Mesendoderm (in vitro differentiated cells): ENCODE measurements at regions not wholly inside any gene's neighbourhood (a gene's known extent, or its start where the extent isn't known, plus 50 kb on each side); places are given as distances from the start of the nearest gene placed in this dataset.

ENCODE experiments used
- DNase-seq: peaks from one replicate; pipeline ENCODE4 v3.0.0; 2013
- H2AK5ac ChIP-seq: 2 replicates; pipeline ENCODE4 v1.6.1; 2013; ENCODE audit warnings: low read length, inconsistent platforms
- H2BK120ac ChIP-seq: 2 replicates; pipeline ENCODE4 v1.6.1; 2013; ENCODE audit warnings: low read depth, mild to moderate bottlenecking, low read length, moderate library complexity, mixed read lengths
- H2BK15ac ChIP-seq: replicated peaks from 2 replicates; pipeline ENCODE4 v1.6.1; 2013; ENCODE audit warnings: low read depth, mild to moderate bottlenecking, moderate library complexity
- H2BK5ac ChIP-seq: 2 replicates; pipeline ENCODE4 v1.6.1; 2013; ENCODE audit warnings: low read length, inconsistent platforms
- H3K18ac ChIP-seq: 2 replicates; pipeline ENCODE4 v1.6.1; 2013; ENCODE audit warnings: mild to moderate bottlenecking, low read length, mixed read lengths
- H3K23ac ChIP-seq: one replicate; pipeline ENCODE4 v1.6.1; 2013; ENCODE audit warnings: low read length
- H3K27ac ChIP-seq: 2 replicates; pipeline ENCODE4 v1.5.1; 2013; ENCODE audit warnings: low read depth, mild to moderate bottlenecking, inconsistent platforms, low read length, moderate library complexity
- H3K27me3 ChIP-seq: 2 replicates; pipeline ENCODE4 v1.6.1; 2013; ENCODE audit warnings: low read length, control low read depth, mild to moderate bottlenecking, inconsistent platforms; ENCODE audit not compliant: insufficient read depth, poor library complexity
- H3K36me3 ChIP-seq: 2 replicates; pipeline ENCODE4 v1.6.1; 2013; ENCODE audit warnings: low read length, inconsistent platforms; ENCODE audit not compliant: control insufficient read depth, insufficient read depth
- H3K4ac ChIP-seq: one replicate; pipeline ENCODE4 v1.6.1; 2013; ENCODE audit warnings: low read depth, mild to moderate bottlenecking, low read length, moderate library complexity
- H3K4me1 ChIP-seq: 2 replicates; pipeline ENCODE4 v1.6.1; 2013; ENCODE audit warnings: low read depth, low read length, inconsistent platforms; ENCODE audit not compliant: control insufficient read depth
- H3K4me2 ChIP-seq: 2 replicates; pipeline ENCODE4 v1.6.1; 2013; ENCODE audit warnings: low read length
- H3K4me3 ChIP-seq: 2 replicates; pipeline ENCODE4 v1.5.1; 2013; ENCODE audit warnings: mild to moderate bottlenecking, low read length
- H3K56ac ChIP-seq: one replicate; pipeline ENCODE4 v1.6.1; 2013; ENCODE audit warnings: low read length
- H3K79me1 ChIP-seq: 2 replicates; pipeline ENCODE4 v1.6.1; 2013; ENCODE audit warnings: low read length, inconsistent platforms
- H3K79me2 ChIP-seq: 2 replicates; pipeline ENCODE4 v1.6.1; 2013; ENCODE audit warnings: mild to moderate bottlenecking, low read length; ENCODE audit not compliant: control insufficient read depth, insufficient read depth
- H3K9ac ChIP-seq: 2 replicates; pipeline ENCODE4 v1.6.1; 2013; ENCODE audit warnings: low read length, inconsistent platforms
- H4K5ac ChIP-seq: one replicate; pipeline ENCODE4 v1.6.1; 2013; ENCODE audit warnings: low read length
- H4K8ac ChIP-seq: one replicate; pipeline ENCODE4 v1.6.1; 2013; ENCODE audit warnings: low read depth, mild to moderate bottlenecking, control low read depth, low read length, moderate library complexity
- WGBS: extraction: QIAGEN DNeasy Blood & Tissue Kit; methylation state at CpG from one replicate; pipeline ENCODE4 v1.1.7; 2013; ENCODE audit warnings: low lambda C conversion rate, missing lambda C conversion rate; ENCODE audit not compliant: insufficient coverage; ENCODE audit errors: extremely low coverage; 5-methylcytosine and 5-hydroxymethylcytosine counted together

- no peaks in the 10 kb centered on the region for H3K4me1 ChIP-seq
- WGBS = no CpG with 5 or more reads among the region's 5 CpGs
- no peak overlapping the region for H3K18ac ChIP-seq
- H3K23ac ChIP-seq = no peak overlapping the region
- no peak overlapping the region for H4K8ac ChIP-seq
- no peaks in the 10 kb centered on the region for H3K79me1 ChIP-seq
- DNase-seq = no peak
- no peaks in the 10 kb centered on the region for H3K27me3 ChIP-seq
- H3K4me2 ChIP-seq = no peak overlapping the region
- H3K9ac ChIP-seq = no peak overlapping the region
- no peak overlapping the region for H2BK120ac ChIP-seq
- no peak overlapping the region for H2BK5ac ChIP-seq
- H2AK5ac ChIP-seq = no peak overlapping the region
- H3K4me3 ChIP-seq = no peak overlapping the region
- H3K36me3 ChIP-seq = no peaks in the 10 kb centered on the region
- no peak overlapping the region for H3K4ac ChIP-seq
- H4K5ac ChIP-seq = no peak overlapping the region
- no peak overlapping the region for H3K56ac ChIP-seq
- no peak overlapping the region for H2BK15ac ChIP-seq
- H3K27ac ChIP-seq = no peak overlapping the region
- no peaks in the 10 kb centered on the region for H3K79me2 ChIP-seq
Measured at GRCh38 chr12:69023840-69024239, 90.9 kb upstream of the CPM start.

- Histone ChIP-seq H3K56ac (no peak overlapping the region), H3K27ac (no peak overlapping the region), H2AK5ac (no peak overlapping the region), H3K9ac (no peak overlapping the region), H2BK120ac (no peak overlapping the region), H3K4me3 (no peak overlapping the region), H3K79me1 (no peaks in the 10 kb centered on the region), H3K23ac (no peak overlapping the region), H3K4me2 (no peak overlapping the region), H2BK5ac (no peak overlapping the region), H3K4me1 (no peaks in the 10 kb centered on the region), H3K27me3 (no peaks in the 10 kb centered on the region), H3K4ac (no peak overlapping the region), H4K5ac (no peak overlapping the region), H3K36me3 (no peaks in the 10 kb centered on the region), H3K79me2 (no peaks in the 10 kb centered on the region), H4K8ac (no peak overlapping the region), H2BK15ac (no peak overlapping the region), H3K18ac (no peak overlapping the region)
- DNase-seq = no peak
- WGBS = no CpG with 5 or more reads among the region's 7 CpGs
Measured at GRCh38 chr12:69024413-69024812, 91.4 kb upstream of the CPM start.

GRCh38 chr12:69024907-69025306 is 91.9 kb upstream of the CPM start:
- Histone ChIP-seq H2BK5ac (no peak overlapping the region), H3K56ac (no peak overlapping the region), H3K36me3 (no peaks in the 10 kb centered on the region), H4K8ac (no peak overlapping the region), H2BK120ac (no peak overlapping the region), H3K4me2 (no peak overlapping the region), H3K9ac (no peak overlapping the region), H3K4ac (no peak overlapping the region), H3K18ac (no peak overlapping the region), H3K79me1 (no peaks in the 10 kb centered on the region), H3K27ac (no peak overlapping the region), H2AK5ac (no peak overlapping the region), H3K23ac (no peak overlapping the region), H4K5ac (no peak overlapping the region), H3K4me1 (no peaks in the 10 kb centered on the region), H3K4me3 (no peak overlapping the region), H2BK15ac (no peak overlapping the region), H3K27me3 (no peaks in the 10 kb centered on the region), H3K79me2 (no peaks in the 10 kb centered on the region)
- DNase-seq = no peak
- no CpG with 5 or more reads among the region's 4 CpGs for WGBS

GRCh38 chr12:69026336-69026735 is 93.4 kb upstream of the CPM start:
- Histone ChIP-seq H3K9ac (no peak overlapping the region), H3K23ac (no peak overlapping the region), H4K8ac (no peak overlapping the region), H3K56ac (no peak overlapping the region), H2BK120ac (no peak overlapping the region), H3K4me1 (no peaks in the 10 kb centered on the region), H4K5ac (no peak overlapping the region), H3K27me3 (no peaks in the 10 kb centered on the region), H3K36me3 (no peaks in the 10 kb centered on the region), H3K4ac (no peak overlapping the region), H3K4me3 (no peak overlapping the region), H2AK5ac (no peak overlapping the region), H2BK5ac (no peak overlapping the region), H3K79me1 (no peaks in the 10 kb centered on the region), H3K18ac (no peak overlapping the region), H3K27ac (no peak overlapping the region), H3K4me2 (no peak overlapping the region), H3K79me2 (no peaks in the 10 kb centered on the region), H2BK15ac (no peak overlapping the region)
- DNase-seq = no peak
- WGBS = no CpG with 5 or more reads among the region's 1 CpG

GRCh38 chr12:69027411-69027881 is 94.5 kb upstream of the CPM start:
- Histone ChIP-seq H3K18ac (no peak overlapping the region), H2BK120ac (no peak overlapping the region), H3K36me3 (no peaks in the 10 kb centered on the region), H3K4me1 (no peaks in the 10 kb centered on the region), H3K4ac (no peak overlapping the region), H2BK15ac (no peak overlapping the region), H3K79me2 (no peaks in the 10 kb centered on the region), H2AK5ac (no peak overlapping the region), H3K4me2 (no peak overlapping the region), H4K8ac (no peak overlapping the region), H2BK5ac (no peak overlapping the region), H3K4me3 (no peak overlapping the region), H3K27me3 (no peaks in the 10 kb centered on the region), H4K5ac (no peak overlapping the region), H3K79me1 (no peaks in the 10 kb centered on the region), H3K9ac (no peak overlapping the region), H3K23ac (no peak overlapping the region), H3K27ac (no peak overlapping the region), H3K56ac (no peak overlapping the region)
- no peak for DNase-seq
- WGBS = no CpG with 5 or more reads among the region's 4 CpGs

GRCh38 chr12:69028941-69029729 is 96.2 kb upstream of the CPM start:
- Histone ChIP-seq H3K27ac (no peak overlapping the region), H3K79me2 (no peaks in the 10 kb centered on the region), H3K36me3 (no peaks in the 10 kb centered on the region), H3K4me1 (no peaks in the 10 kb centered on the region), H3K79me1 (no peaks in the 10 kb centered on the region), H3K27me3 (no peaks in the 10 kb centered on the region), H4K8ac (no peak overlapping the region), H3K4me3 (no peak overlapping the region), H2BK5ac (no peak overlapping the region), H3K56ac (no peak overlapping the region), H3K18ac (no peak overlapping the region), H3K23ac (no peak overlapping the region), H3K4ac (no peak overlapping the region), H2BK15ac (no peak overlapping the region), H3K9ac (no peak overlapping the region), H2AK5ac (no peak overlapping the region), H3K4me2 (no peak overlapping the region), H2BK120ac (no peak overlapping the region), H4K5ac (no peak overlapping the region)
- no CpG with 5 or more reads among the region's 11 CpGs for WGBS
- no peak for DNase-seq
